ENCODE measurements at regions not wholly inside any gene's neighbourhood (a gene's known extent, or its start where the extent isn't known, plus 50 kb on each side); places are given as distances from the start of the nearest gene placed in this dataset.
"Not testable (repeated sequence)": the region's sequence is repeated elsewhere in the genome, so short reads cannot be mapped to it uniquely, and the experiment has no call there.

- FAIRE-seq (no peak), DNase-seq (ENCODE audit: low read depth, low spot score) (no peak)
- Histone ChIP-seq H3K27me3 (ENCODE audit: control insufficient read depth in 2 of 2, insufficient read depth in 2 of 2, low read length in 2 of 2) (no peaks in the 10 kb centered on the region), H3K4me2 (ENCODE audit: insufficient read depth, low read length) (no peak overlapping the region), H3K36me3 (ENCODE audit: control insufficient read depth in 2 of 2, extremely low read depth in 1 of 2, insufficient read depth in 2 of 2, low read length in 2 of 2) (no peaks in the 10 kb centered on the region), H3K9ac (replicated peaks; ENCODE audit: extremely low read depth, insufficient read depth, low read length) (no peak overlapping the region), H3K4me1 (ENCODE audit: control insufficient read depth, extremely low read depth, insufficient read depth, low read length) (no peaks in the 10 kb centered on the region), H2AFZ (ENCODE audit: low read depth, low read length) (no peak overlapping the region), H3K9me3 (replicated peaks; ENCODE audit: control insufficient read depth, insufficient read depth, low read length) (no peaks in the 10 kb centered on the region), H3K79me2 (ENCODE audit: control insufficient read depth, insufficient read depth, low read length) (no peaks in the 10 kb centered on the region), H4K20me1 (replicated peaks; ENCODE audit: control insufficient read depth, extremely low read depth, insufficient read depth, low read length) (no peaks in the 10 kb centered on the region), H3K4me3 (replicated peaks in 1 of 3; ENCODE audit: insufficient read depth in 1 of 3, low read depth in 1 of 3, low read length in 3 of 3) (no peak overlapping the region), H3K9me1 (replicated peaks; ENCODE audit: control insufficient read depth, extremely low read depth, insufficient read depth, low read length) (no peaks in the 10 kb centered on the region), H3K27ac (ENCODE audit: insufficient read depth, low read depth, low read length) (no peak overlapping the region)
- POLR2A ChIA-PET = no interaction called here
- no TSS peak for BruUV-seq (replicated peaks)
- intact Hi-C loops (cut with micrococcal nuclease) (no loop called here), dilution Hi-C loops (cut with MboI; ENCODE audit: extremely low pct_ligation_motif_present, low sequenced_read_pairs) (no loop called here)
- TF ChIP-seq POLR2AphosphoS5 (IDR thresholded peaks at IDR 0.05; ENCODE audit: insufficient read depth, low read depth, low read length) = no peak
- TF ChIP-seq POLR2A (IDR thresholded peaks at IDR 0.05; ENCODE audit: low read depth, low read length) = no peak
- no peak for TF ChIP-seq MYC (IDR thresholded peaks at IDR 0.05; ENCODE audit: low read depth, low read length)
- TF ChIP-seq EZH2 (IDR thresholded peaks at IDR 0.05; ENCODE audit: borderline replicate concordance, low read depth, low read length, severe bottlenecking) = no peak
- no peak for TF ChIP-seq GATA2 (IDR thresholded peaks at IDR 0.05; ENCODE audit: insufficient read depth, insufficient read length, low read depth, low read length)
- no peak for TF ChIP-seq CTCF (IDR thresholded peaks at IDR 0.05; ENCODE audit: extremely low read depth in 1 of 2, insufficient read depth in 1 of 2, low read depth in 1 of 2, low read length in 2 of 2)
- no peak for TF ChIP-seq FOS (IDR thresholded peaks at IDR 0.05; ENCODE audit: borderline replicate concordance, insufficient read depth, low read length)
- no peak for TF ChIP-seq JUN (IDR thresholded peaks at IDR 0.05; ENCODE audit: borderline replicate concordance, insufficient read depth, insufficient read length, low read depth)
- CTCF ChIA-PET = no interaction called here
Measured at GRCh38 chrX:22603060-22603459, 330.3 kb downstream of the CBLL2 start.

GRCh38 chrX:22609452-22609851 lies 336.7 kb downstream of the CBLL2 start:
- BruUV-seq (replicated peaks); FAIRE-seq; POLR2A ChIA-PET; H4K20me1 ChIP-seq (replicated peaks; ENCODE audit: control insufficient read depth, extremely low read depth, insufficient read depth, low read length); H3K9me1 ChIP-seq (replicated peaks; ENCODE audit: control insufficient read depth, extremely low read depth, insufficient read depth, low read length); H3K27me3 ChIP-seq (ENCODE audit: control insufficient read depth in 2 of 2, insufficient read depth in 2 of 2, low read length in 2 of 2); DNase-seq (ENCODE audit: low read depth, low spot score); H3K79me2 ChIP-seq (ENCODE audit: control insufficient read depth, insufficient read depth, low read length); H2AFZ ChIP-seq (ENCODE audit: low read depth, low read length); H3K4me3 ChIP-seq (replicated peaks in 1 of 3; ENCODE audit: insufficient read depth in 1 of 3, low read depth in 1 of 3, low read length in 3 of 3); H3K36me3 ChIP-seq (ENCODE audit: control insufficient read depth in 2 of 2, extremely low read depth in 1 of 2, insufficient read depth in 2 of 2, low read length in 2 of 2); H3K4me2 ChIP-seq (ENCODE audit: insufficient read depth, low read length); intact Hi-C loops (cut with micrococcal nuclease); CTCF ChIA-PET; dilution Hi-C loops (cut with MboI; ENCODE audit: extremely low pct_ligation_motif_present, low sequenced_read_pairs); H3K4me1 ChIP-seq (ENCODE audit: control insufficient read depth, extremely low read depth, insufficient read depth, low read length); H3K9me3 ChIP-seq (replicated peaks; ENCODE audit: control insufficient read depth, insufficient read depth, low read length); H3K27ac ChIP-seq (ENCODE audit: insufficient read depth, low read depth, low read length); H3K9ac ChIP-seq (replicated peaks; ENCODE audit: extremely low read depth, insufficient read depth, low read length): not testable (repeated sequence)
